ENCODE measurements at regions not wholly inside any gene's neighbourhood (a gene's known extent, or its start where the extent isn't known, plus 50 kb on each side); places are given as distances from the start of the nearest gene placed in this dataset.
A peak's percentile ranks its signal among the peaks of the same experiment; 100 is the strongest.

GRCh38 chr7:18420108-18420507, 75.4 kb upstream of the HDAC9 start:
- peak; percentile 83 for FAIRE-seq

DNA sequence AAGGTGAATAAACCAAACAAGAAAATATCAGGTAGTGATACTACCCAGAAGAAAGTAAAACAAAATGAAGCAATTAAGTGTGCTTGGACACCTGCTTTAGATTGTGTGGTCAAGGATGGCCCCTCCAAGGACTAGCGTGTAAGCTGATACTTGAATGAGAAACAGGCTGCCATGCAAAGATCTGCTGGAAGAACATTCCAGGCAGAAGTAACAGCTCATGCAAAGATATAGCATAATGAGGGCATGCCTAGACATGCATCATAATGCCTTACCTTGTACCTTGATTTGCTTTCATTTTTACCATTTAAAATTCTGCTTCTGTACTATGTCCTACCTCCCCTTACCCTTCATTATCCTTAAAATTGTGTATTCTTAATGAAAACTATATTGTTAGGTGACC, 74.8 kb upstream of the HDAC9 start:
- no peak for FAIRE-seq

- no peak for FAIRE-seq
Observed at GRCh38 chr7:18421297-18422002, 74.1 kb upstream of the HDAC9 start.

DNA sequence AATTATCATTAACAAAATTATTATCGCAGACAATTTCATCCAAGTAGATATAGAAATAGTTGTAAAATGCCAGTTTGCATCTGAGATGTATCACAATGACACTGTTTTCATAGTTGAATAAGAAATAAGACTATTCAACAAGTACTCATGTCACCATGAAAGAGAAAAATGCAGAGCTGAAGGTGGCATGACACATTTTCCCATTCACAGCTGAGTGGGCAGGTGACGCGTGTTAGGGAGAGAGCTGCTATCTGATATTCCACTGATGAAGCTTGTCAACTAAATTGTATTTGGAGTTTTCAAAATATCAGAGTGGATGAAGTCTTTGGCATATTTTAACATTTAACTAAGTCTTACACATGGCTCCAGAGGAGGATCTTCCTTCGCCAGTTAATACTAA, 70.3 kb upstream of the HDAC9 start:
- no peak for FAIRE-seq

DNA sequence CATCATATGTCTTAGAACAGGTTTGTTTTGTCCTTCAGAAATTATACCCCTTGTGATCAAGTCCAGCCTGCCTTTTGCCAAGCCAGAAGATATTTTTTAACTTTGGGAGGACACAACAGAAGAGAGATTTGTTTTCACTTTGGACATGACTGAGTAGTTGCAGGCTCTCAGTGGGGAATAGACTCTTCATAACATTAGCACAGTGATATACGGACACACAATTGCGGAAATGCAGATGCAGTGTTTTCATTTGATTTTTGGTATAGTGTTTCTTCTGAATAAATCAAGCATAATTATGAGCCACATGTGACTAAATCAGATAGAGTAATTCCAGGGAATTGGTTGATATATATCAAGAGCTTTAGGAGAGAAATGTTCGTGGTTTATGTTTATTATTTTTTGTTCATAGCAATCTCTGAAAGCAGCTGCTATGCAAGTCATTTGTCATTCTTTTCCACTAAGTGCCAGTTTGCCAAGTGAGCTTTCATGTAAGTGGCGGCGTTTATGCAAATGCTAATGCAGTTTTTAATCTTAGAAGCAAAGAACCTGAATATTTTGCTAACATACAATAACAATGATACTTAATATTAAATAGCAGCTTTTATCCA, 69.6 kb upstream of the HDAC9 start:
- no peak for FAIRE-seq

DNA sequence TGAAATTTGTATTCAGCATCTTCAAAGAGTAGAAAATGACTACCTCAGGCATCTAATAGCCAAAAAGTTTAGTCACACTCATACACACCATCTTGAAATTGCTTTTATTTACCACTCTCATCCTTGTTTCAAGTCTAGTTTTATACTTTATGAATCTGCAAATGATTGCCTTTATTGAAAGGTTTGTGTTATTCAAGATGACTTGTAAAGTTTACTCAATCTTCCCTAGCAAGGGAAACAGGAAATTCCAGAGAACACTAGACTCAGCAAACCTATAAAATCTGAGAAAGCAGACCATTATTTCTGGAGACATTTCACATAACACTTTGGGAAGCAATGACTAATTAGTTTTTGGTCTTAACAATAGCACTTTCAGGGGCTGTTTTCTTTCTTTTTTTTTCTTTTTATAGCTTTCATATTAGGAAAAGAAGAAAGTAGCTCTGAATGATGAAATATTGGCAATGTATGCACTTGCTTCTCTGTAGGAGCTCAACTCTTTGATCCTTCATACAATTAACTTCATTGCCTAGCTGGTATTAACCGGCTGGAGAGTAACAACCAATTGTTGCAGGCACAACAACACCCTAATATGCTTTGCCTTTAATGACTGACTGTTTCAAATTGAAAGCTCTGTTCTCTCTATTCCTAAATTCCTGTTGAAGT, 68.9 kb upstream of the HDAC9 start:
- no peak for FAIRE-seq

DNA sequence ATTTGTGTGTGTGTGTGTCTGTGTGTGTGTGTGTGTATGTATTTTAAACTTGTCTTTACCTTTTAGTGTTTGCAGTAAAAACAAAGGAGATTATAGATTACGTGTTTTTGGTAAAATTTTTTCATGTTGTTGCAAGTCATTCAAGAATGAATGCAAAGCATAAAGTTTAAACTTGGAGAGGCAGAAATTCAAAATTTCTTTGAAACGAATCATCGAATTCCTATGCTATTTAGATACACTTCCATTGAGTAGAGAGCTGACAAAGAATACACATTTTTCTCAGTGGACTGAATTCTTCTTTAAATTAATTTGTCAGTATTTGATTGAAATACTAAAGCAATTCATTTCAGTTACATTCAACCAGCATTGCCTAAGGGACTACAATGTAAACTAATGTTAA, 66.0 kb upstream of the HDAC9 start:
- no peak for FAIRE-seq

DNA sequence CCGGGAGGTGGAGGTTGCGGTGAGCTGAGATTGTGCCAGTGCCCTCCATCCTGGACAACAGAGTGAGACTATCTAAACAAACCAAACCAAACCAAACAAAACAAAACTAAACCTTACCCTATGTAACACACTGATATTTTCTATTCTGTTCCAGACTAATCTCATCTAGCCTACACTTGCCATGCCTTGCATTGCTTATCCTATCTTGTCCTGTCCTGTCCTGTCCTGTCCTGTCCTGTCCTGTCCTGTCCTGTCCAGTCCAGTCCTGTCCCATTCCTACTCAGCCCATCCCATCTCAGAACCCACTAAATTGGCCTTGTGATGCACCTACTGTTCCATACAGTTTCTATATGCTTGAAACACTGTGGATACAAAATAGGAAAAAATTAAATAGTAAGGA, 64.7 kb upstream of the HDAC9 start:
- no peak for FAIRE-seq

DNA sequence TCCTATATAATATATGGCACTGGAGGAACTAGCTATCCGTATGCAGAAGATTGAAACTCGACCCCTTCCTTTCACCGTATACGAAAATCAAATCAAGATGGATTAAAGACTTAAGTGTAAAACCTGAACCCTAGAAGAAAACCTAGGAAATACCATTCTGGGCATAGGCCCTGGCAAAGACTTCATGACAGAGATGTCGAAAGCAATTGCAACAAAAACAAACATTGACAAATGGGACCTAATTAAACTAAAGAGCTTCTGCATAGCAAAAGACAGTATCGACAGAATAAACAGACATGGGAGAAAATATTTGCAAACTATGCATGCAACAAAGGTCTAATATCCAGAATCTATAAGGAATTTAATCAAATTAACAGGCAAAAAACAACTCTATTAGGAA, 61.4 kb upstream of the HDAC9 start:
- no peak for FAIRE-seq

- no peak for FAIRE-seq
Observed at GRCh38 chr7:18437101-18437500, 58.4 kb upstream of the HDAC9 start.

DNA sequence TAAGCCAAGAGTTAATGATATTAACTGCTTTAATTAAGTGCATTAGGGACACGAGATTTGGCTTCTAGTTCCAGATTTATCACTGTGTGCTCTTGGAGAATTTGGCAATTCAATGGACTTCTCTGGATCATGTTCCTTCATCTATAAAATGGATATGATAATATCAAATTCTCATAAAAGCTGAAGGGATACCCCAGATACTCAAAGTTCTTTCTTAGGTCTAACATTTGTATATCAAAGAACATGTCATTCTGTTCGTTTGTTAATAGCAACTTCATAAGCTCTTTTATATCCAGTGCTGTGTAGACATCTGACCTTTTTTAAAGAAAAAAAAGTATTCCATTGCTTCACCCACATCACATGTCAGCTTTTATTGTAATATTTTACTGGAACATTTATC, 54.6 kb upstream of the HDAC9 start:
- no peak for FAIRE-seq

- no peak for FAIRE-seq
Observed at GRCh38 chr7:18444826-18445225, 50.7 kb upstream of the HDAC9 start.

- FAIRE-seq, result no peak
Observed at GRCh38 chr7:18445483-18445882, 50.1 kb upstream of the HDAC9 start.
